Trophoblast cell (in vitro differentiated cells and primary cell): ENCODE measurements at regions not wholly inside any gene's neighbourhood (a gene's known extent, or its start where the extent isn't known, plus 50 kb on each side); places are given as distances from the start of the nearest gene placed in this dataset.

Source experiments
- DNase-seq, 2 donors: peaks; one replicate each; pipeline ENCODE4 v3.0.0-alpha.2; 2016
- H2AFZ ChIP-seq: 2 replicates; pipeline ENCODE4 v1.6.1; 2013; ENCODE audit warnings: low read length, moderate library complexity, mild to moderate bottlenecking; ENCODE audit not compliant: insufficient read depth, poor library complexity
- H2AK5ac ChIP-seq: 2 replicates; pipeline ENCODE4 v1.6.1; 2013; ENCODE audit warnings: mild to moderate bottlenecking, low read length
- H2BK120ac ChIP-seq: 2 replicates; pipeline ENCODE4 v1.6.1; 2013; ENCODE audit warnings: low read length, mild to moderate bottlenecking, moderate library complexity; ENCODE audit not compliant: insufficient read depth, poor library complexity
- H2BK12ac ChIP-seq: 2 replicates; pipeline ENCODE4 v1.6.1; 2013; ENCODE audit warnings: mild to moderate bottlenecking, low read length, moderate library complexity
- H2BK5ac ChIP-seq: 2 replicates; pipeline ENCODE4 v1.6.1; 2013; ENCODE audit warnings: low read length, low read depth, moderate library complexity, mild to moderate bottlenecking; ENCODE audit not compliant: poor library complexity
- H3K14ac ChIP-seq: 2 replicates; pipeline ENCODE4 v1.6.1; 2013; ENCODE audit warnings: mild to moderate bottlenecking, low read length
- H3K18ac ChIP-seq: 2 replicates; pipeline ENCODE4 v1.6.1; 2013; ENCODE audit warnings: mild to moderate bottlenecking, low read length
- H3K23ac ChIP-seq: 2 replicates; pipeline ENCODE4 v1.6.1; 2013; ENCODE audit warnings: low read length
- H3K27ac ChIP-seq: 2 replicates; pipeline ENCODE4 v1.5.1; 2013; ENCODE audit warnings: low read depth, mild to moderate bottlenecking, inconsistent platforms, low read length, moderate library complexity
- H3K27me3 ChIP-seq: 2 replicates; pipeline ENCODE4 v1.6.1; 2013; ENCODE audit warnings: inconsistent platforms, mild to moderate bottlenecking, low read length, moderate library complexity; ENCODE audit not compliant: insufficient read depth
- H3K36me3 ChIP-seq, 2 experiments: 1 replicate in 1 of 2; 2 replicates in 1 of 2; pipeline ENCODE4 v1.6.1; 2013; ENCODE audit warnings: low read length in 2 of 2, mild to moderate bottlenecking in 2 of 2, moderate library complexity in 1 of 2; ENCODE audit not compliant: insufficient read depth in 2 of 2, control insufficient read depth in 1 of 2
- H3K4ac ChIP-seq: 2 replicates; pipeline ENCODE4 v1.6.1; 2013; ENCODE audit warnings: low read depth, mild to moderate bottlenecking, low read length, moderate library complexity
- H3K4me1 ChIP-seq, 2 experiments: 1 replicate in 1 of 2; 2 replicates in 1 of 2; pipeline ENCODE4 v1.6.1; 2013; ENCODE audit warnings: low read length in 2 of 2, mild to moderate bottlenecking in 2 of 2, moderate library complexity in 1 of 2; ENCODE audit not compliant: insufficient read depth in 2 of 2, control insufficient read depth in 1 of 2
- H3K4me2 ChIP-seq: 2 replicates; pipeline ENCODE4 v1.6.1; 2013; ENCODE audit warnings: inconsistent platforms, mild to moderate bottlenecking, low read length, moderate library complexity
- H3K4me3 ChIP-seq: 2 replicates; pipeline ENCODE4 v1.5.1; 2013; ENCODE audit warnings: mild to moderate bottlenecking, low read depth, low read length, inconsistent platforms
- H3K79me1 ChIP-seq: one replicate; pipeline ENCODE4 v1.6.1; 2013; ENCODE audit warnings: low read length
- H3K79me2 ChIP-seq: 2 replicates; pipeline ENCODE4 v1.6.1; 2013; ENCODE audit warnings: low read length, mild to moderate bottlenecking; ENCODE audit not compliant: control insufficient read depth, insufficient read depth, poor library complexity
- H3K9ac ChIP-seq: 2 replicates; pipeline ENCODE4 v1.6.1; 2013; ENCODE audit warnings: mild to moderate bottlenecking, low read length
- H3K9me3 ChIP-seq: 2 replicates; pipeline ENCODE4 v1.6.1; 2013; ENCODE audit warnings: low read depth, mild to moderate bottlenecking, control low read depth, inconsistent platforms, low read length; ENCODE audit not compliant: insufficient read depth
- H4K12ac ChIP-seq: 2 replicates; pipeline ENCODE4 v1.6.1; 2013; ENCODE audit warnings: low read depth, mild to moderate bottlenecking, low read length, moderate library complexity
- H4K8ac ChIP-seq: 2 replicates; pipeline ENCODE4 v1.6.1; 2013; ENCODE audit warnings: low read depth, mild to moderate bottlenecking, low read length, moderate library complexity
- H4K91ac ChIP-seq: one replicate; pipeline ENCODE4 v1.6.1; 2013; ENCODE audit warnings: low read depth, mild to moderate bottlenecking, low read length, moderate library complexity
- WGBS: extraction: QIAGEN DNeasy Blood & Tissue Kit; methylation state at CpG from one replicate; pipeline ENCODE4 v1.1.7; 2013; ENCODE audit warnings: missing lambda C conversion rate; ENCODE audit not compliant: insufficient read length, insufficient coverage; ENCODE audit errors: extremely low coverage; 5-methylcytosine and 5-hydroxymethylcytosine counted together

GRCh38 chr15:72991026-72991425 lies 61.2 kb upstream of the NEO1 start:
- no peaks in the 10 kb centered on the region for H3K9me3 ChIP-seq
- H3K27me3 ChIP-seq = no peaks in the 10 kb centered on the region
- H3K9ac ChIP-seq = no peak overlapping the region
- no peaks in the 10 kb centered on the region for H3K36me3 ChIP-seq
- H3K18ac ChIP-seq = no peak overlapping the region
- H3K14ac ChIP-seq = no peak overlapping the region
- no peak for DNase-seq
- no peak overlapping the region for H3K4ac ChIP-seq
- no peak overlapping the region for H4K91ac ChIP-seq
- no peak overlapping the region for H3K4me3 ChIP-seq
- H3K79me1 ChIP-seq = no peaks in the 10 kb centered on the region
- H3K27ac ChIP-seq = no peak overlapping the region
- no peak overlapping the region for H4K8ac ChIP-seq
- H3K4me1 ChIP-seq = no peaks in the 10 kb centered on the region
- no peak overlapping the region for H3K4me2 ChIP-seq
- no peaks in the 10 kb centered on the region for H3K79me2 ChIP-seq
- no peak overlapping the region for H2BK120ac ChIP-seq
- WGBS = no CpG with 5 or more reads among the region's 3 CpGs
- no peak overlapping the region for H2BK12ac ChIP-seq
- H3K23ac ChIP-seq = no peak overlapping the region
- no peak overlapping the region for H4K12ac ChIP-seq
- H2AK5ac ChIP-seq = no peak overlapping the region
- no peak overlapping the region for H2AFZ ChIP-seq
- H2BK5ac ChIP-seq = no peak overlapping the region

DNA sequence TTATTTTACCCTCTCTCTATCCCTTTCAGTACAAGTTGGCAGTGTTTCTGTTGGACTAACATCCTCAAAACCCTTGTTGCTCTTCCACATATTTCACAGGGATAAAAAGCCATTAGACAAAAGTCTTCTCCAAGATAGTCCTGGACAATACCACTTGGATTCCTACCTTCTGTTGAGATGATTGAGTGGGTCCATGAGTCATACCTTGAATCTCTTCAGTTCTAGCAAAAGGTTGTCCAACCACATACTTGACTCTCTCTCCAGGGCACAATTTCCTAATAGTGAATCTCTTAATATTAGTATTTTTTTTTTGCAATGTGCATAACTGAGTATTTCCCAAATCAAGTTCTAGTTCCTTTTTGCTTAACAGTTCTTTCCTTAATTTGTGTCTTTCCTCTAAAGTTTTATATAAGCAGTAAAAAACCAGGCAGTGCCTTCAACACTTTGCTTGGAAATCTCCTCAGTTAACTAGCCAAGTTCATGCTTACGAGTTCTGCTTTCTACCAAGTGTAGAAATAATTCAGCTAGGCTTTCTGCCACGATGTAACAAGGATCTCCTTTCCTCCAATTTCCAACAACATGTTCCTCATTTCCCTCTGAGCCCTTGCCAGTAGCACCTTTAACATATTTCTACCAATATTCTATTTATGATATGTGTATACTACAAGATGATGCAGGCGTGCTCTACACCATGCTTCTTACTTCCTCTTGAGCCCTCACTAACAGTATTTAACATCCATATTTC lies 68.3 kb upstream of the NEO1 start:
- Histone ChIP-seq H3K79me2 (no peaks in the 10 kb centered on the region), H3K36me3 (no peaks in the 10 kb centered on the region), H3K4me3 (no peak overlapping the region), H4K12ac (no peak overlapping the region), H2BK12ac (no peak overlapping the region), H3K14ac (no peak overlapping the region), H3K79me1 (no peaks in the 10 kb centered on the region), H4K8ac (no peak overlapping the region), H3K4ac (no peak overlapping the region), H3K27me3 (no peaks in the 10 kb centered on the region), H3K18ac (no peak overlapping the region), H3K4me1 (no peaks in the 10 kb centered on the region), H2BK120ac (no peak overlapping the region), H2AFZ (no peak overlapping the region), H3K27ac (no peak overlapping the region), H2AK5ac (no peak overlapping the region), H2BK5ac (no peak overlapping the region), H3K9ac (no peak overlapping the region), H3K9me3 (no peaks in the 10 kb centered on the region), H3K4me2 (no peak overlapping the region), H4K91ac (no peak overlapping the region), H3K23ac (no peak overlapping the region)
- DNase-seq = peak; percentile 57 to 84
- WGBS = no CpG with 5 or more reads among the region's 3 CpGs

DNA sequence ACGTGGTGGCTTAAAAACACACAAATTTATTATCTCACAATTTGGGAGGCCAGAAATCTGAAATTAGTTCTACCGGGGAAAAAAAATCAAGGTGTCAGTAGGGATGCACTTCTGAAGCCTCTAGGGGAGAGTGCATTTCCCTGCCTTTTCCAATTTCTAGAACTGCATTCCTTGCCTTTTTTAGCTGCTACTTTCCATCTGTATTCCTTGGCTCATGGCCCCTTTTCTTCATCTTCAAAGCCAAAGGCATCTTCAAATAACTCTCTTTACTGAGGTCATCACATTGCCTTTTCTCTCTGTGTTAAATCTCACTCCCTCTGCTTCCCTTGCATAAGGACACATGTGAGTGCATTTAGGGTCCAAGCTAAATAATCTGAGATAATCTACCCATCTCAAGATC lies 69.5 kb upstream of the NEO1 start:
- H2BK120ac ChIP-seq = no peak overlapping the region
- H3K9me3 ChIP-seq = no peaks in the 10 kb centered on the region
- H3K27me3 ChIP-seq = no peaks in the 10 kb centered on the region
- no peak overlapping the region for H3K9ac ChIP-seq
- H3K36me3 ChIP-seq = no peaks in the 10 kb centered on the region
- no peaks in the 10 kb centered on the region for H3K79me2 ChIP-seq
- no peaks in the 10 kb centered on the region for H3K79me1 ChIP-seq
- no peak for DNase-seq
- H2AFZ ChIP-seq = no peak overlapping the region
- no peaks in the 10 kb centered on the region for H3K4me1 ChIP-seq
- no CpG with 5 or more reads among the region's 2 CpGs for WGBS
- H4K91ac ChIP-seq = no peak overlapping the region
- H3K4ac ChIP-seq = no peak overlapping the region
- no peak overlapping the region for H2BK12ac ChIP-seq
- H3K4me2 ChIP-seq = no peak overlapping the region
- no peak overlapping the region for H4K8ac ChIP-seq
- no peak overlapping the region for H3K27ac ChIP-seq
- no peak overlapping the region for H2BK5ac ChIP-seq
- H3K18ac ChIP-seq = no peak overlapping the region
- H3K14ac ChIP-seq = no peak overlapping the region
- H3K4me3 ChIP-seq = no peak overlapping the region
- no peak overlapping the region for H3K23ac ChIP-seq
- no peak overlapping the region for H4K12ac ChIP-seq
- H2AK5ac ChIP-seq = no peak overlapping the region

- Histone ChIP-seq H3K4me1 (no peaks in the 10 kb centered on the region), H3K23ac (no peak overlapping the region), H3K4ac (no peak overlapping the region), H3K4me3 (no peak overlapping the region), H3K27me3 (no peaks in the 10 kb centered on the region), H2AFZ (no peak overlapping the region), H3K27ac (no peak overlapping the region), H3K36me3 (no peaks in the 10 kb centered on the region), H3K9me3 (no peaks in the 10 kb centered on the region), H3K79me2 (no peaks in the 10 kb centered on the region), H2BK120ac (no peak overlapping the region), H3K18ac (no peak overlapping the region), H2AK5ac (no peak overlapping the region), H2BK5ac (no peak overlapping the region), H3K9ac (no peak overlapping the region), H4K8ac (no peak overlapping the region), H3K79me1 (no peaks in the 10 kb centered on the region), H3K4me2 (no peak overlapping the region), H4K12ac (no peak overlapping the region), H2BK12ac (no peak overlapping the region), H3K14ac (no peak overlapping the region), H4K91ac (no peak overlapping the region)
- WGBS = no CpG with 5 or more reads among the region's 1 CpG
- DNase-seq = no peak
These were observed 71.6 kb upstream of the NEO1 start for GRCh38 chr15:72980661-72981060.
